GM12891 (cell line): ENCODE measurements at regions not wholly inside any gene's neighbourhood (a gene's known extent, or its start where the extent isn't known, plus 50 kb on each side); places are given as distances from the start of the nearest gene placed in this dataset.

Source experiments
- POLR2A ChIP-seq: IDR thresholded peaks from 2 replicates; pipeline ENCODE4 v1.6.1; 2011; ENCODE audit warnings: low read depth, low read length, control low read depth
- POLR2AphosphoS5 ChIP-seq: IDR thresholded peaks from 2 replicates; pipeline ENCODE4 v1.6.1; 2011; ENCODE audit warnings: low read depth, low read length, control low read depth
- SPI1 ChIP-seq: IDR thresholded peaks from 2 replicates; pipeline ENCODE4 v1.6.1; 2011; ENCODE audit warnings: low read depth, low read length, control low read depth
- TAF1 ChIP-seq: IDR thresholded peaks from 2 replicates; pipeline ENCODE4 v1.6.1; 2011; ENCODE audit warnings: low read depth, low read length, control low read depth

DNA sequence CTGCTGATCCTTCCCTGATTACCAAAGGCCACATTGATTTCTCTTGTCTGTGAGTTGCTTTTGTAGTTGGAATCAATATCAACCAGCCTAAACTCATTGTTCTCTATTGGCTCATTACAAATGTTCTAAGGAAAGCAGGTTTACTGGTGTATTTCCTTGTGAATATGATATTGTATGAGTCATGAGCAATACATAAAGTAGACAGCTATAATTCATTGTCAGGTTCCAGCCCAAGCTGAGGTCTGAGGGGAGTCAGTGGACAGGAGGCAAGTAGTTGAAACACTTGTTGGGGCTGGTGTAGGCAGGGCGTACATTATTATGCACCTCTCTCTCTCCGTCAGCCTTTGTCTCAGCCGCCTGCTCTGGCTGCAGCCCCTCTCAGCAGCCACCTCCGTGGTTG lies 451.7 kb downstream of the IPMK start:
- no peak for TF ChIP-seq TAF1
- TF ChIP-seq POLR2A: no peak
- TF ChIP-seq POLR2AphosphoS5: no peak
- no peak for TF ChIP-seq SPI1
